ENCODE measurements at regions not wholly inside any gene's neighbourhood (a gene's known extent, or its start where the extent isn't known, plus 50 kb on each side); places are given as distances from the start of the nearest gene placed in this dataset.

DNA sequence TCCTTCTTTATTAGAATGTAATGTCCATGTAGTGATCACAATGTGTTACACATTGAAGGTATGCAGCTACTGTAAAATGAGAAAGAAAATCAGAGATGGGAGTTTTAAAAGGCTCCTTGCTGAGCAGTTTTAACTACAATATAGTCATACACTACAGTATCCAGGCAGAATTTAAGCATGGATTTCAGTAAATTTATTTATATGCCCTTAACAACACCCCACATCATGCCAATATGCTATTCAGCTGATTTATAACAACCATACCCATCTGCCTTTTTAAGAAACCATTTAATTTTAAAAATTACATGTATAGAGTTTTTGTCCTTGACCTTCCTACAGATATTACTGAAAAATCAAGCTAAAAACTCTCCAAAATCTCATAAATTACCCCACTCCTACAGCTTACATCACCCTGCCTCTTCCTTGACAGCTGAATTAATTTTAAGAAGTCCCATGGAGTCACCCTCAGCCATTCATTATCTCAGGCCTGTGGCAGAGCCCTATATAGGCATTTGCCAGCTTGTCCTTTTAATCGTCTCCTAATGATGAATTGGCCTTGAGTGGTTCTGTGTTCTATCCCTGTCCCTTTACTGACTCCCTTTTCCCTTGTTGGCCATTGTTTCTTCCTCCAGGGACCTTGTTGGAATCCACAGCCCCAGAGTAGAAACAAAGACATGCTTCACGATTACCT lies 797.6 kb upstream of the ARRDC4 start:
- H3K4me1 ChIP-seq (ENCODE audit: low read length), result no peaks in the 10 kb centered on the region
- TF ChIP-seq, protein P1, sequence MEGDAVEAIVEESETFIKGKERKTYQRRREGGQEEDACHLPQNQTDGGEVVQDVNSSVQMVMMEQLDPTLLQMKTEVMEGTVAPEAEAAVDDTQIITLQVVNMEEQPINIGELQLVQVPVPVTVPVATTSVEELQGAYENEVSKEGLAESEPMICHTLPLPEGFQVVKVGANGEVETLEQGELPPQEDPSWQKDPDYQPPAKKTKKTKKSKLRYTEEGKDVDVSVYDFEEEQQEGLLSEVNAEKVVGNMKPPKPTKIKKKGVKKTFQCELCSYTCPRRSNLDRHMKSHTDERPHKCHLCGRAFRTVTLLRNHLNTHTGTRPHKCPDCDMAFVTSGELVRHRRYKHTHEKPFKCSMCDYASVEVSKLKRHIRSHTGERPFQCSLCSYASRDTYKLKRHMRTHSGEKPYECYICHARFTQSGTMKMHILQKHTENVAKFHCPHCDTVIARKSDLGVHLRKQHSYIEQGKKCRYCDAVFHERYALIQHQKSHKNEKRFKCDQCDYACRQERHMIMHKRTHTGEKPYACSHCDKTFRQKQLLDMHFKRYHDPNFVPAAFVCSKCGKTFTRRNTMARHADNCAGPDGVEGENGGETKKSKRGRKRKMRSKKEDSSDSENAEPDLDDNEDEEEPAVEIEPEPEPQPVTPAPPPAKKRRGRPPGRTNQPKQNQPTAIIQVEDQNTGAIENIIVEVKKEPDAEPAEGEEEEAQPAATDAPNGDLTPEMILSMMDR (IDR thresholded peaks at IDR 0.05; ENCODE audit: low read depth, low read length), result no peak
- TF ChIP-seq EZH2phosphoT487 (IDR thresholded peaks at IDR 0.05; ENCODE audit: low read depth), result no peak
- H3K4me3 ChIP-seq (ENCODE audit: low read length), result no peak overlapping the region
- no peak overlapping the region for H3K4me2 ChIP-seq (ENCODE audit: low read length)
- no peak overlapping the region for H2AFZ ChIP-seq (ENCODE audit: low read depth, low read length)
- no peaks in the 10 kb centered on the region for H4K20me1 ChIP-seq (ENCODE audit: insufficient read depth, low read length)
- H3K36me3 ChIP-seq (replicated peaks; ENCODE audit: low read depth, low read length), result no peaks in the 10 kb centered on the region
- H3K27ac ChIP-seq (ENCODE audit: low read length), result no peak overlapping the region
- no peaks in the 10 kb centered on the region for H3K9me3 ChIP-seq (ENCODE audit: insufficient read depth, low read length)
- H3K27me3 ChIP-seq (ENCODE audit: low read depth, low read length), result no peaks in the 10 kb centered on the region
- no peaks in the 10 kb centered on the region for H3K79me2 ChIP-seq (ENCODE audit: low read length)
- H3K9ac ChIP-seq (ENCODE audit: low read length), result no peak overlapping the region

DNA sequence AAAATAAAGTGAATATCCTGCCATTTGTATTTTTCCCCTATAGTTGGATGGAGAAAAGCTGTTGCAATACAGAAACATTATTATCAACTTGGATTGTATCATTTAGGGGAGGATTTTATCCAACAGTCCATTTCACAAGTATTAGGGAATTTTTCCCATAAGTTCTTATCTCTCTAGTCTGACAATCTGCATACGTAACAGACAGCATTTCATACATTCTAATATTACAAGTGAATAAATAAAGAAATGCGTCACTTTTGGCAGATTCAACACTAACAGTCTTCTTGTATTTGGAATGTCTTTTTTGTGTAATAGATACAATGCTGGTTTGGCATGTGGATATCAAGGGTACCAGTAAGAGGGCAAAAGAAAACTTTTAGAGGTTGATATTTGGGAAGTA lies 795.3 kb upstream of the ARRDC4 start:
- H3K4me3 ChIP-seq (ENCODE audit: low read length), result no peak overlapping the region
- H3K9me3 ChIP-seq (ENCODE audit: insufficient read depth, low read length), result no peaks in the 10 kb centered on the region
- H4K20me1 ChIP-seq (ENCODE audit: insufficient read depth, low read length), result no peaks in the 10 kb centered on the region
- no peaks in the 10 kb centered on the region for H3K79me2 ChIP-seq (ENCODE audit: low read length)
- no peak overlapping the region for H2AFZ ChIP-seq (ENCODE audit: low read depth, low read length)
- H3K27me3 ChIP-seq (ENCODE audit: low read depth, low read length), result no peaks in the 10 kb centered on the region
- H3K9ac ChIP-seq (ENCODE audit: low read length), result no peak overlapping the region
- no peaks in the 10 kb centered on the region for H3K36me3 ChIP-seq (replicated peaks; ENCODE audit: low read depth, low read length)
- no peak overlapping the region for H3K27ac ChIP-seq (ENCODE audit: low read length)
- H3K4me1 ChIP-seq (ENCODE audit: low read length), result no peaks in the 10 kb centered on the region
- no peak for TF ChIP-seq EZH2phosphoT487 (IDR thresholded peaks at IDR 0.05; ENCODE audit: low read depth)
- TF ChIP-seq, protein P1 (IDR thresholded peaks at IDR 0.05; ENCODE audit: low read depth, low read length), result no peak
- H3K4me2 ChIP-seq (ENCODE audit: low read length), result no peak overlapping the region

DNA sequence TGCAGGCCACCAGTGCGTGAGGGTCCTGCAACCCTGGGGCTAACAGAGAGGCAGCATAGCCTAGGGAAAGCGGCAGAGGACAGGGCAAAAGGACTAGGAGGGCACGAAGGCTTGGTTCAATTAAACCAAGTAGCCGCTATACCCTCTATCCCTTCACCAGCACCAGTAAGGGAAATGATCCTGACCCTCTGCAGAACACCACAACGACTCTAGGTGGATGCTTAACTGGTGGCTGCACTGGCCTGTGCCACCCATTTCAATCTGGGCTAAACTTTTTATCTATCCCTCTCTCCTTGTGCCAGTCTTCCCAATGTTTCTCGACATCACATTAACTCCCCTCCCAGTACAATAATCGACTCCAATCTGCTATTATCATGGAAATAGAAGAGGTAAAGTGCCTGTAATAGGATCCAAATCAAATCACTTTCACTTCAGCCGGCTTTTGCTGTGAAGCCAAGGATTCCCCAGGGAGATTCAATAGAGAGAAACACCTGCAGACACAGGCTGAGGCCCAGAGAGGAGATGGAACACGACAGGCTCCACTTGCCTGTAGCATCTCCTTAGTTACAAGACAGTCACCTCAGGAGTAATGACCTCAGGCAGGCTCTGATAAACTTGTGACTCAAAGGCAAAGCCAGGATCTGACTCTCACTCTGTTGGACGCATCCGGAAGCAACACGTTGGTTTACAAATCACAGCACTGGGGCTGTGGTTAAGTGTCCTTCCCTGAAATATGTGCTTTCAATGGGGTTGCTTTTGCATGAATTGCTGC lies 791.6 kb upstream of the ARRDC4 start:
- H3K9ac ChIP-seq (ENCODE audit: low read length), result no peak overlapping the region
- no peak overlapping the region for H3K4me3 ChIP-seq (ENCODE audit: low read length)
- no peak overlapping the region for H2AFZ ChIP-seq (ENCODE audit: low read depth, low read length)
- no peaks in the 10 kb centered on the region for H3K79me2 ChIP-seq (ENCODE audit: low read length)
- no peaks in the 10 kb centered on the region for H3K9me3 ChIP-seq (ENCODE audit: insufficient read depth, low read length)
- TF ChIP-seq, protein P1 (IDR thresholded peaks at IDR 0.05; ENCODE audit: low read depth, low read length), result no peak
- TF ChIP-seq EZH2phosphoT487 (IDR thresholded peaks at IDR 0.05; ENCODE audit: low read depth), result no peak
- H3K4me1 ChIP-seq (ENCODE audit: low read length), result no peaks in the 10 kb centered on the region
- no peaks in the 10 kb centered on the region for H3K36me3 ChIP-seq (replicated peaks; ENCODE audit: low read depth, low read length)
- H3K27ac ChIP-seq (ENCODE audit: low read length), result no peak overlapping the region
- H3K27me3 ChIP-seq (ENCODE audit: low read depth, low read length), result no peaks in the 10 kb centered on the region
- no peak overlapping the region for H3K4me2 ChIP-seq (ENCODE audit: low read length)
- H4K20me1 ChIP-seq (ENCODE audit: insufficient read depth, low read length), result no peaks in the 10 kb centered on the region

DNA sequence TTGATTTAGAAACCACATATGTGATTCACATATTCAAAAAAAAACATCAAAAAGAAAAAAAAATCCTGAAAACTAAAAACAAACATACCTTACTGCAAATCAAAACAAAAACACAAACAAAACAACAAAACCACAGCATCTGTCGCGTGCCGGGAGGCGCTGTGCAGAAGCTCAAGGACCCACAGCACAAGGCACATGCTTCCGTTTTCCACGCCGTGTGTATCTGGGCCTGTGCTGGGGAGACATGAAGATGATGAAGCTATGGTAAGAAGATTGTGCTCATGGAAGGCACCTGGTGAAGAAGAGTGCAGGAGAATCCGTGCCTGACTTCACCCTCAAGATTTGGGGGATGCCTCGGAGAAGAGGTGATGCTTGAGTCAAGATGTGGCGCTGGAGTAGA lies 788.9 kb upstream of the ARRDC4 start:
- no peak overlapping the region for H3K4me2 ChIP-seq (ENCODE audit: low read length)
- no peaks in the 10 kb centered on the region for H4K20me1 ChIP-seq (ENCODE audit: insufficient read depth, low read length)
- no peak overlapping the region for H2AFZ ChIP-seq (ENCODE audit: low read depth, low read length)
- H3K4me3 ChIP-seq (ENCODE audit: low read length), result no peak overlapping the region
- H3K79me2 ChIP-seq (ENCODE audit: low read length), result no peaks in the 10 kb centered on the region
- H3K36me3 ChIP-seq (replicated peaks; ENCODE audit: low read depth, low read length), result no peaks in the 10 kb centered on the region
- no peak overlapping the region for H3K9ac ChIP-seq (ENCODE audit: low read length)
- no peaks in the 10 kb centered on the region for H3K9me3 ChIP-seq (ENCODE audit: insufficient read depth, low read length)
- H3K4me1 ChIP-seq (ENCODE audit: low read length), result no peaks in the 10 kb centered on the region
- H3K27me3 ChIP-seq (ENCODE audit: low read depth, low read length), result no peaks in the 10 kb centered on the region
- H3K27ac ChIP-seq (ENCODE audit: low read length), result no peak overlapping the region
- TF ChIP-seq, protein P1 (IDR thresholded peaks at IDR 0.05; ENCODE audit: low read depth, low read length), result no peak
- no peak for TF ChIP-seq EZH2phosphoT487 (IDR thresholded peaks at IDR 0.05; ENCODE audit: low read depth)

Measured in OCI-LY3 (cell line).